ENCODE measurements at regions not wholly inside any gene's neighbourhood (a gene's known extent, or its start where the extent isn't known, plus 50 kb on each side); places are given as distances from the start of the nearest gene placed in this dataset.
"Not testable (repeated sequence)": the region's sequence is repeated elsewhere in the genome, so short reads cannot be mapped to it uniquely, and the experiment has no call there.

GRCh38 chr2:113551637-113552318 lies 53.3 kb downstream of the FOXD4L1 start:
- DNase-seq = peak in 1 of 2 donors; percentile 10

GRCh38 chr2:113559820-113560219 lies 61.4 kb downstream of the FOXD4L1 start:
- DNase-seq = not testable (repeated sequence)

DNA sequence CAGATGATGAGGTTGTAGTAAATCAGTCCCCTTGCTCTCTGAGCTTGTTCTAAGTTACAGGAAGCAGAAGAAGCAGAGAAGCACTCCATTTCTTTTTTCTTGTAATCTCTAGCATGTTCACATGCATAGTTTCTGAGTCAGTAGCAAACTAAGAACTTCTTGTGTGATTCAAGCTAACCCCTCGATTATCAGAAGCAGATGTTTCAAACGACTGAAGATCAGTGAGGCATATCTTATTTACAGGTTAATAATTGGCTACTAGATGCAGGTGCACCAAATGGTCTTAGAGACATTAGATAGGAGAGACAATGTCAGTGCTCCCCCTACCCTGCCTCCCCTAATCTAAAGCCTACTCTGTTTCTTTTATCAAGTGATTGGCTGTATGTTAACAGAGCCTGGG lies 64.2 kb downstream of the FOXD4L1 start:
- not testable (repeated sequence) for DNase-seq

GRCh38 chr2:113566674-113567480 lies 60.2 kb upstream of the RABL2A start:
- DNase-seq = not testable (repeated sequence)

- not testable (repeated sequence) for DNase-seq
These were observed 59.6 kb upstream of the RABL2A start for GRCh38 chr2:113567481-113567849.

DNA sequence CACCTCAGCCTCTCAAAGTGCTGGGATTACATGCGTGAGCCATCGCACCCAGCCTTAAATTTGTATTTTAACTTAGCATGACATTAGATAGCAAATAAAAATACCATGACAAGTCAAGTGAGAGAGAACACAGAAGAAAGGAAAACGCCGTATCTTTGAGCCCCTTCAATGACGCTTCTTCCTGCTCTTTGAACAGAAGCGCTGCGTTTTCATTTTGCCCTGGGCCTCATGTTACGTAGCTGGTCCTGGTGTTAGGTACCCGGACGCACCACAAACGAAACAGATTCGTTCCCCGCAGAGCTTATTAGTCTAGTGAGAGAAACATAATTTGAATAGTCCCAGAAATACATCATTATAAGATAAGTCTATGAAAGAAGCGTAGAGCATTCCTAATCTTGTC lies 58.8 kb upstream of the RABL2A start:
- not testable (repeated sequence) for DNase-seq

DNA sequence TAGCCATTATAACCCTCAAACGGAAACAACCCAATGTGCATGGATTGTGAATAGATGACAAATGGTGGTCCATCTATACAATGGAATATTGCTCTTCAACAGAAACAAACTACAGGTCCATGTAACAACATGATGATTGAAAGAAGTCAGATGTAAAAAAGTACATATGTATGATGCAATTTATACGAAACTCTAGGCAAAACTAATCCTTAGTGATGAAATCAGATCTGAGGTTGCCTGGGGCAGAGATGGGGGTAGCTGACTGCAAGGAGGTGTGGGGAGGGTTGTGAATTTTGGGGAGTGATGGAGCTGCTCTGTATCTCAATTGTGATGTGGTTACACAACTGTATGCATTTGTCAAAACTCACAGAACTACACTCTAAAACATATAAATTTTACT lies 57.0 kb upstream of the RABL2A start:
- DNase-seq = not testable (repeated sequence)

DNA sequence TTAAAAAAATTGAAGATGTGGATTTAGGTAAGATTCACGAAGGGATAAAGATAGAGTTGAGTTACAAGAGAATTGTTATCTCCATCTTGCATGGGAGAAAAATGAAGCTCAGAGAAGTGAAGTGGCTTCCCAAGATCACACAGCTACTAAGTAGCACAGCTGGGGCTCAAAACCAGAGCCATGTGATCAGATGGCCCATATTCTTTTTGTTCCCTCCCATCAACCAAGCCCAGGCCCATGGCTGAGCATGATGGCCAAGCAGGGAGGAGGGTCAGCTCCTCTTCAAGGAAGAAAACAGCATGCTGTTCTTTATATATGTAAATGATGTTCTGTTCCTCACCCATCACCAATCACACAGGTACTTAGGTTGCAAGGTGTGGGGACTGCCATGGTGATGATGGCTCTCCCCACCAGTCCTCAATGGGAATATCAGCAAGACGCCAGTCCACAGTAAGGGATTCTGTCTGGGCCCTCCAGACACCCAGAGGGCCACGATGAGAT lies 56.5 kb upstream of the RABL2A start:
- DNase-seq = not testable (repeated sequence)

GRCh38 chr2:113571482-113572068 lies 55.5 kb upstream of the RABL2A start:
- DNase-seq = not testable (repeated sequence)

- DNase-seq = not testable (repeated sequence)
These were observed 51.3 kb upstream of the RABL2A start for GRCh38 chr2:113575721-113576120.

DNA sequence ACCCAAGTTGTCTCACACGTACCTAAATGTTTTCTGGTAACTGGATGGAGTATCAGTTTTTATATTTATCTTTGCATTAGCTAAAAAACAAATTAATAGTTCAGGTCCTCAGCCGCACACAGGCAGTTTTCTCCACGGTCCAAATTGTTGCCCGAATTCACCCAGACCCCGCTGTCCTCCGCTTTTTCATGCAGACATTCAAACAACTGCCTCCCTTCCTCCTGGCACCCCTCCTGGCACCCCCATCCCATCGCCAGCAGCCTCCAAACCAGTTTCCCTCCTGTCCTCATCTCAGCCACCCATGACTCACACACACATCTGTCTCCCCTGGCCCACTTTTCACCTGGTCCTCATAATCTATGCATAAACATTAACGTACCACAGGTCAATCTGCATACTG lies 50.7 kb upstream of the RABL2A start:
- DNase-seq = not testable (repeated sequence)
